Astrocyte of the spinal cord (primary cell): ENCODE measurements at regions not wholly inside any gene's neighbourhood (a gene's known extent, or its start where the extent isn't known, plus 50 kb on each side); places are given as distances from the start of the nearest gene placed in this dataset.

Source experiments
- DNase-seq: peaks from one replicate; pipeline ENCODE4 v3.0.0; 2011; ENCODE audit warnings: low read depth, low spot score
- H3K4me3 ChIP-seq: 2 replicates; pipeline ENCODE4 v1.5.1; 2011; ENCODE audit warnings: low read depth, mild to moderate bottlenecking, low read length, moderate library complexity
- in situ Hi-C: cut with HindIII; loops from 2 replicates; pipeline ENCODE4 v1.10.0; 2017; ENCODE audit warnings: low sequenced_read_pairs
- TF ChIP-seq, protein P1 (sequence below): IDR thresholded peaks from 2 replicates; pipeline ENCODE4 v1.5.1; 2012; ENCODE audit warnings: low read depth, mild to moderate bottlenecking, low read length, inconsistent platforms

DNA sequence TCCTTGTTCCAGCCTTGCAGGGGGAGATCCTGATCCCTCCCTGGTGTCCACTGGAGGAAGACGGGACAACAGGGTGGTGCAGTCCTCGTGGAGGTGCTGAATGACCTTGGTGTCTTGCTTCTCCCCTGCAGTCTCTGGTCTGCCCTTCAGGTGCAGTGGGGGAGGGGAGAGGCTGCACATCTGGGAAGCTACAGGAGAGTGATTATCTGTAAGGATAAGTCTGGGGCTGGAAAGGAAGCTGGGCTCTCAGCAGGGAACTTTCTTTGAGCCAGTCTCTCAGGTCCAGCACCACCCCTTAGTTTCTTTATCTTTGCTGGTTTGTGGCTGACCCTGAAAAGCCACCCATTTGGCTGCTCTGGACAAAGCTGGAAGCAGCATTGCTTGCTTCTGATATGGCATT, 275.6 kb downstream of the CCSER2 start:
- TF ChIP-seq, protein P1, sequence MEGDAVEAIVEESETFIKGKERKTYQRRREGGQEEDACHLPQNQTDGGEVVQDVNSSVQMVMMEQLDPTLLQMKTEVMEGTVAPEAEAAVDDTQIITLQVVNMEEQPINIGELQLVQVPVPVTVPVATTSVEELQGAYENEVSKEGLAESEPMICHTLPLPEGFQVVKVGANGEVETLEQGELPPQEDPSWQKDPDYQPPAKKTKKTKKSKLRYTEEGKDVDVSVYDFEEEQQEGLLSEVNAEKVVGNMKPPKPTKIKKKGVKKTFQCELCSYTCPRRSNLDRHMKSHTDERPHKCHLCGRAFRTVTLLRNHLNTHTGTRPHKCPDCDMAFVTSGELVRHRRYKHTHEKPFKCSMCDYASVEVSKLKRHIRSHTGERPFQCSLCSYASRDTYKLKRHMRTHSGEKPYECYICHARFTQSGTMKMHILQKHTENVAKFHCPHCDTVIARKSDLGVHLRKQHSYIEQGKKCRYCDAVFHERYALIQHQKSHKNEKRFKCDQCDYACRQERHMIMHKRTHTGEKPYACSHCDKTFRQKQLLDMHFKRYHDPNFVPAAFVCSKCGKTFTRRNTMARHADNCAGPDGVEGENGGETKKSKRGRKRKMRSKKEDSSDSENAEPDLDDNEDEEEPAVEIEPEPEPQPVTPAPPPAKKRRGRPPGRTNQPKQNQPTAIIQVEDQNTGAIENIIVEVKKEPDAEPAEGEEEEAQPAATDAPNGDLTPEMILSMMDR = no peak
- in situ Hi-C loops = no loop called here
- no peak for DNase-seq
- H3K4me3 ChIP-seq = no peak overlapping the region

DNA sequence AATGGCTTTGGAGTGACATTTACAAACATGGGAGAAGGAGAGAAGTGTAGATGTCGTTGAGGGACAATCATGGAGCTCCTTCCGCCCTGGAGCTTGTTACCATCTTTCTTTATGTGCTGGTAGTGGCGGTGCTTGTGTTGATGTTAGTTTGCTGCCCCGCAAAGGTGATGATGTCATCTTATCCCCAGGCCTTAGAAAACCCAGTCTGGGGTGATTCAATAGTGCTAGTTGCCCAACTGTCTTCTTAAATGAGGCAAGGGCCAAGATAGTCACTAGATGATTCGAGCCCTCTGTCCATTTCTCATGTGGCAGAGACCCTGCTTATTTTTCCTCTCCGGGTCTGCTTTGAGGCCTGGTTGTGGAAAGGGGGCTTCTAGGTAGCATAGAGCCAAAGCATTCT, 277.4 kb downstream of the CCSER2 start:
- H3K4me3 ChIP-seq = no peak overlapping the region
- no peak for DNase-seq
- in situ Hi-C loops = no loop called here
- TF ChIP-seq, protein P1 = no peak

DNA sequence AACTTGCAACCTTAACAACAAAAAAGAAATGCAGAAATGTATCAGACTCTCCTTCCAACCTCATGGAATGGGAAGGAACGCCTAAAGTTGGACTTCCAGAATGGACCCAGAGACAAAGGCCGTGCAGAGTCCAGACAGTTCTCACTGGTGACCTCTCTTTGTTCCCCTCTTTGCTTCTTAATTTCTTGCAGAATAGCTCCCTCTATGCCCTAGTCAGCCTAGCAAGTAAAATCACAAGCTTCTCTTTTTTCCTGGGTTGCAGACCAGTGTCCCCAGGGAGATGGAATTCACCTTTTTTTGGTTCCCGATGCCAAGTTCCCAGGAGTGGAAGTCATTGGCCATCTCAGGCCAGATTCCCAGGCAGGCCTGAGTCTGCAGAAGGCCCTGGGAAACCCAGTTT, 278.0 kb downstream of the CCSER2 start:
- in situ Hi-C loops = no loop called here
- TF ChIP-seq, protein P1 = no peak
- no peak for DNase-seq
- H3K4me3 ChIP-seq = no peak overlapping the region

DNA sequence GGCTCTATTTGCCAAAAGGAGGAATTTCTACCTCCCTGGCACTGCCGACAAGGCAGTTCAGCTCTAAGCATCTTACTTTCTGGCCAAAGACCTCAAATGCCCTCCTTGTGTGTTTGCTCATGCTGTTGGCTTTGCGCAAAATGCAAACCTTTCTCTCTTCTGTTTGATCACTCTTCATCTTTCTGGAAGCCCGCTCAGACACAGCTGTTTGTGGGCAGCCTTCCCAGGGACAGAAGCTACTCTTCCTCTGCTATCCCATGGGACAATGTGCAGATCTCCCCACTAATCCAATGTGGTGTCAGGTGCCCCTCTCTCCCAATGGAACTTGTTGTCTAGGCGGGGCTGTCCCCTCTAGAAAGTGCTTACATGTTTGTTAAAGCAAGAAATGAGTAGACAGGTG, 278.7 kb downstream of the CCSER2 start:
- in situ Hi-C loops = no loop called here

DNA sequence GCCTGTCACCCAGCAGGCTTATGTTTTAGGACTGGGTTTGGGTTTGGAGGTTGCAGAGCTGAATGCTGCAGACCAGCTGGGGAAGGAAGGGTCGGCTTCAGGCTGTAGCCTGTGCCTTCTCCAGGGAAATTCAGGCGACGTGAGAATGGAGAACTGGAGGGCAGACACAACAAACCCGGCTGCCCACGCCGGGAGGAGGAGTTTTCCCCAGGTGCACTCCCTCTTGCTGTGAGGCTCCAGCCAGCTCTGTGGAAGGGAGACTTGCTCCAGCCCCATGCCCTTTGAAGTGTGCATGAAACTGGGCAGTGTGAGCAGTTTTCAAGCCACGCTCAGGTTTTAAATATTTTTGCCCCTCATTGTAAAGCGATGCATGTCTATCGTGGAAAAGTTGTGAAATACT, 279.1 kb downstream of the CCSER2 start:
- DNase-seq = no peak
- in situ Hi-C loops = no loop called here
- TF ChIP-seq, protein P1 = no peak
- no peak overlapping the region for H3K4me3 ChIP-seq

More for the DNA sequence above, 278.7 kb downstream of the CCSER2 start:
- DNase-seq = no peak
- TF ChIP-seq, protein P1 = no peak
- H3K4me3 ChIP-seq = no peak overlapping the region

DNA sequence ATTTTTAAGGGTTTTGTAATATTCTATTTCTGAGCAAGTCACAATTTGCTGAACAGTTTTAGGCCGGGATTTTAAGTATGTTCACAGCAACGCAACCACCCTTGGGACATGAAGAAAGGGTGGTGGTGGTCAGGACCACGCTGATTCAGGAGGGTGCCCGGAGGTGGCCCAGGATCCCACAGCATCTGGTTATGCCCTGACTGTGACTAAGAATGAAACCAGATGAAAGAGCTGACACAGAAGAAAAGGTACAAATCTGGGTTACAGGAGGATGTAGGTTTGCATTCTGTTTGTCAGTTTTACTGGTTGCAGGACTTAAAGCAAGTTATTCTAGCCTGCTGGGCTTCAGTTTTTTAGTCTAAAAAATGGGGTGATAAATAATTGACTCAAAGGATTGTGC, 279.7 kb downstream of the CCSER2 start:
- TF ChIP-seq, protein P1 = no peak
- no peak overlapping the region for H3K4me3 ChIP-seq
- in situ Hi-C loops = no loop called here
- no peak for DNase-seq
